GM12878 (cell line): ENCODE measurements at regions not wholly inside any gene's neighbourhood (a gene's known extent, or its start where the extent isn't known, plus 50 kb on each side); places are given as distances from the start of the nearest gene placed in this dataset.
"Not testable (repeated sequence)": the region's sequence is repeated elsewhere in the genome, so short reads cannot be mapped to it uniquely, and the experiment has no call there.

ENCODE experiments used
- ATAC-seq: fragments of 200-7000 bp; cut with Tn5 transposase; 3 replicates; pipeline ENCODE4 v1.9.1; 2020; ENCODE audit warnings: mild to moderate bottlenecking, moderate library complexity
- BruUV-seq: library from RNA; stranded (reverse); fragments of 400-500 nt; replicated peaks from 2 replicates; lab custom pipeline; 2021; lab: Mats Ljungman, UMichigan
- CTCF ChIA-PET: fragments of 300-600 bp; sonication (Branson Sonifier 250); formaldehyde crosslinking; extraction: SDS; loops from one replicate; lab custom pipeline; 2021; ENCODE audit warnings: inconsistent platforms; lab: Yijun Ruan, JAX
- POLR2A ChIA-PET: fragments of 350-600 bp; formaldehyde crosslinking; extraction: SDS; loops from one replicate; lab custom pipeline; 2021; ENCODE audit warnings: inconsistent platforms; lab: Charles Lee
- RAD21 ChIA-PET: fragments of 300-600 bp; sonication (Branson Sonifier 250); formaldehyde crosslinking; loops from one replicate; lab custom pipeline; 2023; ENCODE audit warnings: antibody characterized with exemption; ENCODE audit not compliant: unreplicated experiment; lab: Charles Lee
- SMC1A ChIA-PET: fragments of 300-600 bp; sonication (Branson Sonifier 250); formaldehyde crosslinking; loops from one replicate; lab custom pipeline; 2023; ENCODE audit not compliant: unreplicated experiment, uncharacterized antibody; lab: Charles Lee
- DNase-seq: peaks from one replicate; pipeline ENCODE4 v3.0.0-alpha.2; 2011; ENCODE audit warnings: low read depth, low spot score
- FAIRE-seq: peaks from 3 replicates; lab custom pipeline; 2011; peaks lifted over from hg19 to GRCh38; lab: Jason Lieb, UNC
- H2AFZ ChIP-seq: 2 replicates; pipeline ENCODE4 v1.6.0; 2011; ENCODE audit warnings: low read depth, low read length, control low read depth; ENCODE audit not compliant: control insufficient read depth
- H3K27ac ChIP-seq: 2 replicates; pipeline ENCODE4 v1.5.1; 2011; ENCODE audit warnings: control low read depth; ENCODE audit not compliant: control insufficient read depth, insufficient read depth
- H3K27me3 ChIP-seq, 2 experiments: replicated peaks in 1 of 2; 2 replicates each; pipeline versions ENCODE4 v1.6.0 to v1.6.1; 2011; ENCODE audit warnings: low read length in 1 of 2; ENCODE audit not compliant: control insufficient read depth in 2 of 2, insufficient read depth in 2 of 2
- H3K36me3 ChIP-seq, 2 experiments: 2 replicates each; pipeline ENCODE4 v1.5.1; 2011; ENCODE audit warnings: low read length in 1 of 2; ENCODE audit not compliant: control insufficient read depth in 2 of 2, insufficient read depth in 2 of 2
- H3K4me1 ChIP-seq: 2 replicates; pipeline ENCODE4 v1.6.1; 2011; ENCODE audit warnings: mild to moderate bottlenecking, low read length, moderate library complexity, mixed read lengths; ENCODE audit not compliant: control insufficient read depth, insufficient read depth
- H3K4me2 ChIP-seq: 2 replicates; pipeline ENCODE4 v1.6.0; 2011; ENCODE audit warnings: control low read depth; ENCODE audit not compliant: control insufficient read depth, insufficient read depth
- H3K4me3 ChIP-seq: fragments of 200-600 bp; sonication (generic); 2 replicates; pipeline ENCODE4 v1.5.1; 2016
- H3K79me2 ChIP-seq: 2 replicates; pipeline ENCODE4 v1.6.0; 2011; ENCODE audit warnings: low read length; ENCODE audit not compliant: control insufficient read depth, insufficient read depth
- H3K9ac ChIP-seq: 2 replicates; pipeline ENCODE4 v1.8.0; 2011; ENCODE audit warnings: low read length, control low read depth, mixed read lengths; ENCODE audit not compliant: control insufficient read depth, insufficient read depth
- H3K9me3 ChIP-seq: replicated peaks from 3 replicates; pipeline ENCODE4 v1.5.1; 2011; ENCODE audit warnings: mild to moderate bottlenecking, low read length; ENCODE audit not compliant: control insufficient read depth, insufficient read depth
- H4K20me1 ChIP-seq: 2 replicates; pipeline ENCODE4 v1.6.0; 2011; ENCODE audit not compliant: control insufficient read depth, insufficient read depth
- ATF7 ChIP-seq: fragments of 450-650 bp; IDR thresholded peaks from 2 replicates; pipeline ENCODE4 v1.6.1; 2016; ENCODE audit warnings: low read depth, mild to moderate bottlenecking
- JUNB ChIP-seq: IDR thresholded peaks from 2 replicates; pipeline ENCODE4 v1.6.1; 2016; ENCODE audit warnings: antibody characterized with exemption, mild to moderate bottlenecking
- MTA2 ChIP-seq: fragments of 450-650 bp; IDR thresholded peaks from 2 replicates; pipeline ENCODE4 v1.6.1; 2016; ENCODE audit warnings: low read depth, mild to moderate bottlenecking, moderate library complexity
- WGBS: methylation state at CpG from one replicate; pipeline ENCODE4 v1.1.6; 2016; ENCODE audit warnings: low lambda C conversion rate; ENCODE audit not compliant: insufficient replicate concordance, insufficient coverage; ENCODE audit errors: missing lambda C conversion rate; 5-methylcytosine and 5-hydroxymethylcytosine counted together
- in situ Hi-C: fragments of 300-500 bp; cut with MboI; formaldehyde crosslinking; loops from 9 replicates; pipeline ENCODE4 v1.14.3; 2018; ENCODE audit warnings: mixed read lengths
- intact Hi-C: fragments of 100-400 bp; cut with micrococcal nuclease; formaldehyde crosslinking; loops from one replicate; pipeline ENCODE4 v1.14.2; 2022; ENCODE audit not compliant: unreplicated experiment

GRCh38 chr7:76854631-76855030, 177.5 kb downstream of the SPDYE17 start:
- H3K4me3 ChIP-seq, H3K27me3 ChIP-seq, H3K9me3 ChIP-seq, H2AFZ ChIP-seq, H4K20me1 ChIP-seq, H3K27ac ChIP-seq, H3K4me2 ChIP-seq, DNase-seq, H3K36me3 ChIP-seq, RAD21 ChIA-PET, BruUV-seq, CTCF ChIA-PET, H3K9ac ChIP-seq, FAIRE-seq, SMC1A ChIA-PET, H3K79me2 ChIP-seq, intact Hi-C loops, POLR2A ChIA-PET, in situ Hi-C loops, H3K4me1 ChIP-seq: not testable (repeated sequence)
- ATAC-seq, result peak; percentile 76
- TF ChIP-seq MTA2 (0 out of 2 replicates have a peak, but pooled peaks have one; percentile 27), ATF7 (0 out of 2 replicates have a peak, but pooled peaks have one; percentile 15), JUNB (peak; percentile 64)

- H4K20me1 ChIP-seq, in situ Hi-C loops, SMC1A ChIA-PET, FAIRE-seq, H3K27me3 ChIP-seq, H3K4me2 ChIP-seq, H2AFZ ChIP-seq, H3K4me3 ChIP-seq, POLR2A ChIA-PET, BruUV-seq, H3K79me2 ChIP-seq, H3K27ac ChIP-seq, H3K4me1 ChIP-seq, intact Hi-C loops, H3K9ac ChIP-seq, RAD21 ChIA-PET, H3K36me3 ChIP-seq, H3K9me3 ChIP-seq, DNase-seq: not testable (repeated sequence)
- CTCF ChIA-PET, result interaction anchor here (1.2 kb wide), 1 partner anchor 479 kb away, joined by 3 read pairs; no protein-coding TSS in a partner anchor
- peak; percentile 45; the same call in 2 of the 3 replicates for ATAC-seq
- 42% methylated on average over 6 of the region's 6 CpGs for WGBS
Measured at GRCh38 chr7:76852787-76853584, 179.2 kb downstream of the SPDYE17 start.

- DNase-seq, H3K27ac ChIP-seq, FAIRE-seq, POLR2A ChIA-PET, intact Hi-C loops, H3K9ac ChIP-seq, RAD21 ChIA-PET, BruUV-seq, H2AFZ ChIP-seq, H3K4me2 ChIP-seq, SMC1A ChIA-PET, H3K9me3 ChIP-seq, in situ Hi-C loops, H3K36me3 ChIP-seq, H3K4me1 ChIP-seq, H3K4me3 ChIP-seq, H4K20me1 ChIP-seq, H3K27me3 ChIP-seq, H3K79me2 ChIP-seq: not testable (repeated sequence)
- 9% methylated on average over 1 of the region's 1 CpG for WGBS
- ATAC-seq, result peak; percentile 54; the same call in 2 of the 3 replicates
- CTCF ChIA-PET, result interaction anchor here (1.2 kb wide), 1 partner anchor 479 kb away, joined by 3 read pairs; no protein-coding TSS in a partner anchor
Measured at GRCh38 chr7:76852362-76852761, 179.8 kb downstream of the SPDYE17 start.
